ENCODE measurements at regions not wholly inside any gene's neighbourhood (a gene's known extent, or its start where the extent isn't known, plus 50 kb on each side); places are given as distances from the start of the nearest gene placed in this dataset.

GRCh38 chr1:25106976-25107642, 125.2 kb downstream of the SYF2 start:
- H3K4me3 ChIP-seq (ENCODE audit: low read depth, low read length): no peak overlapping the region
- DNase-seq (ENCODE audit: low read depth): no peak
- TF ChIP-seq, protein P1, sequence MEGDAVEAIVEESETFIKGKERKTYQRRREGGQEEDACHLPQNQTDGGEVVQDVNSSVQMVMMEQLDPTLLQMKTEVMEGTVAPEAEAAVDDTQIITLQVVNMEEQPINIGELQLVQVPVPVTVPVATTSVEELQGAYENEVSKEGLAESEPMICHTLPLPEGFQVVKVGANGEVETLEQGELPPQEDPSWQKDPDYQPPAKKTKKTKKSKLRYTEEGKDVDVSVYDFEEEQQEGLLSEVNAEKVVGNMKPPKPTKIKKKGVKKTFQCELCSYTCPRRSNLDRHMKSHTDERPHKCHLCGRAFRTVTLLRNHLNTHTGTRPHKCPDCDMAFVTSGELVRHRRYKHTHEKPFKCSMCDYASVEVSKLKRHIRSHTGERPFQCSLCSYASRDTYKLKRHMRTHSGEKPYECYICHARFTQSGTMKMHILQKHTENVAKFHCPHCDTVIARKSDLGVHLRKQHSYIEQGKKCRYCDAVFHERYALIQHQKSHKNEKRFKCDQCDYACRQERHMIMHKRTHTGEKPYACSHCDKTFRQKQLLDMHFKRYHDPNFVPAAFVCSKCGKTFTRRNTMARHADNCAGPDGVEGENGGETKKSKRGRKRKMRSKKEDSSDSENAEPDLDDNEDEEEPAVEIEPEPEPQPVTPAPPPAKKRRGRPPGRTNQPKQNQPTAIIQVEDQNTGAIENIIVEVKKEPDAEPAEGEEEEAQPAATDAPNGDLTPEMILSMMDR (IDR thresholded peaks at IDR 0.05; ENCODE audit: insufficient read depth, low read length): no peak

DNA sequence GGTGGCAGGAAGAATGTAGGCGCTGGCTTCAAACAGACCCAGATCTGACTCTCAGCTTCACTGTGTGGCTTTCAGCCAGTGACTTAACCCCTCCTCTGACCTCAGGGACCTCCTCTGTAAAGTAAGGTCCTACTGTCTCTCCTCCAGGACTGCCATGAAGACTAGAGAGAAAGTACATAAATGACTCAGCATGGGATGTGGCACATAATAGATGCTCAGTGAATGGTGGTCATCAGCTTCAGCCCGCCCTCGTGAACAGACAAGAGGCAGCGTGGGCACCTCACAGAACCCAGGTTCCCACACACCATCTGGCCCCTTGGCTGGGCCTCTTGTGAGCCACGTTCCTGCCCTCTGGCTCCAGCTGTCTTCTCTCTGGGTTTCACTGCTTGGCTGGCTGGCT, 126.0 kb downstream of the SYF2 start:
- no peak for DNase-seq (ENCODE audit: low read depth)
- no peak overlapping the region for H3K4me3 ChIP-seq (ENCODE audit: low read depth, low read length)
- TF ChIP-seq, protein P1 (IDR thresholded peaks at IDR 0.05; ENCODE audit: insufficient read depth, low read length): no peak

- H3K4me3 ChIP-seq (ENCODE audit: low read depth, low read length): no peak overlapping the region
- DNase-seq (ENCODE audit: low read depth): no peak
- TF ChIP-seq, protein P1 (IDR thresholded peaks at IDR 0.05; ENCODE audit: insufficient read depth, low read length): no peak
Observed at GRCh38 chr1:25105836-25106235, 126.5 kb downstream of the SYF2 start.

- TF ChIP-seq, protein P1 (IDR thresholded peaks at IDR 0.05; ENCODE audit: insufficient read depth, low read length): no peak
- DNase-seq (ENCODE audit: low read depth): no peak
Observed at GRCh38 chr1:25104932-25105561, 127.3 kb downstream of the SYF2 start.

GRCh38 chr1:25103164-25103795, 129.0 kb downstream of the SYF2 start:
- DNase-seq (ENCODE audit: low read depth): no peak
- H3K4me3 ChIP-seq (ENCODE audit: low read depth, low read length): no peak overlapping the region
- TF ChIP-seq, protein P1 (IDR thresholded peaks at IDR 0.05; ENCODE audit: insufficient read depth, low read length): no peak

More at GRCh38 chr1:25104932-25105561, 127.3 kb downstream of the SYF2 start:
- no peak overlapping the region for H3K4me3 ChIP-seq (ENCODE audit: low read depth, low read length)

DNA sequence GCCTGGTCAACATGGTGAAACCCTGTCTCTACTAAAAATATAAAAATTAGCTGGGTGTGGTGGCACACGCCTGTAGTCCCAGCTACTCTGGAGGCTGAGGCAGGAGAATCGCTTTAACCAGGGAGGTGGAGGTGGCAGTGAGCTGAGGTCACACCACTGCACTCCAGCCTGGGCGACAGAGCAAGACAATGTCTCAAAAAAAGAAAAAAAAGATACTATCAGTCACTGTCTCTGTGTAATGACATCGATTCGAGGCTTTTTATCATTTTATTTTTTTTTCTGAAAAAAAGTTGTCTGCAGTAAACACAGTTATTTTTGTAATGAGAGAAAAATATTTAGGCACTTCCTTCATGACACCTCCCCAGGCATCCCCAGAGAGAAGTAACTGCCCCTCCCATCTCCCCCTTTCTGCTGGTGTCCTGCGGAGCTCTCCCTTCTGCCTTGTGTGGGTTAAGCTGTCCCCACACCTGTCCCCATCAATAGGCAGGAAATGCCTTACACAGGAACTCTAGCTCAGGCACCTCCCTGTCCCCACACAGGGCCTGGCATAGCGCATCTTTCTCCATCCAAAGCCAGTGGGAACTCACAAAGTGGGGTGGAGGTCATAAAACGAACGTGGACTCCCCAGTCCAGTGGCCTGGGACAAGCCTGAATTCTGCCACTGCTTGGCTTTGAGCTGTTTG, 132.0 kb downstream of the SYF2 start:
- TF ChIP-seq, protein P1 (IDR thresholded peaks at IDR 0.05; ENCODE audit: insufficient read depth, low read length): no peak
- DNase-seq (ENCODE audit: low read depth): no peak
- no peak overlapping the region for H3K4me3 ChIP-seq (ENCODE audit: low read depth, low read length)

All from fibroblast of the aortic adventitia (primary cell).